Skeletal muscle satellite cell (primary cell): ENCODE measurements at regions not wholly inside any gene's neighbourhood (a gene's known extent, or its start where the extent isn't known, plus 50 kb on each side); places are given as distances from the start of the nearest gene placed in this dataset.
"Not testable (repeated sequence)": the region's sequence is repeated elsewhere in the genome, so short reads cannot be mapped to it uniquely, and the experiment has no call there.

Experiments
- H3K27me3 ChIP-seq: 2 replicates; pipeline ENCODE4 v1.7.0; 2013; ENCODE audit warnings: low read length; ENCODE audit not compliant: control insufficient read depth, insufficient read depth
- H3K36me3 ChIP-seq: 2 replicates; pipeline ENCODE4 v1.7.0; 2013; ENCODE audit warnings: mild to moderate bottlenecking, control low read depth, low read length; ENCODE audit not compliant: insufficient read depth
- H3K4me1 ChIP-seq: 2 replicates; pipeline ENCODE4 v1.7.0; 2013; ENCODE audit warnings: low read length; ENCODE audit not compliant: control insufficient read depth, insufficient read depth
- H3K4me2 ChIP-seq: 2 replicates; pipeline ENCODE4 v1.7.0; 2013; ENCODE audit warnings: mild to moderate bottlenecking, low read length
- H3K4me3 ChIP-seq: 2 replicates; pipeline ENCODE4 v1.7.0; 2013; ENCODE audit warnings: low read length
- H3K9ac ChIP-seq: 2 replicates; pipeline ENCODE4 v1.7.0; 2013; ENCODE audit warnings: mild to moderate bottlenecking, low read depth, low read length, moderate library complexity
- H3K9me3 ChIP-seq: replicated peaks from 2 replicates; pipeline ENCODE4 v1.7.0; 2013; ENCODE audit warnings: mild to moderate bottlenecking, control low read depth, low read length

- Histone ChIP-seq H3K4me3 (no peak overlapping the region), H3K27me3 (no peaks in the 10 kb centered on the region), H3K36me3 (no peaks in the 10 kb centered on the region), H3K4me2 (no peak overlapping the region), H3K4me1 (no peaks in the 10 kb centered on the region), H3K9ac (no peak overlapping the region), H3K9me3 (no peaks in the 10 kb centered on the region)
Measured at GRCh38 chr14:40053416-40053815, 621.2 kb upstream of the FBXO33 start.

- Histone ChIP-seq H3K27me3 (no peaks in the 10 kb centered on the region), H3K36me3 (no peaks in the 10 kb centered on the region), H3K9me3 (peaks cover 21% of the 10 kb centered on the region), H3K4me3 (no peak overlapping the region), H3K9ac (no peak overlapping the region), H3K4me2 (no peak overlapping the region), H3K4me1 (no peaks in the 10 kb centered on the region)
Measured at GRCh38 chr14:40028991-40029390, 596.8 kb upstream of the FBXO33 start.

GRCh38 chr14:40025101-40025500 is 592.9 kb upstream of the FBXO33 start:
- Histone ChIP-seq H3K9me3 (peaks cover 7% of the 10 kb centered on the region), H3K36me3 (no peaks in the 10 kb centered on the region), H3K4me1 (no peaks in the 10 kb centered on the region), H3K4me2 (no peak overlapping the region), H3K4me3 (no peak overlapping the region), H3K9ac (no peak overlapping the region), H3K27me3 (no peaks in the 10 kb centered on the region)

- Histone ChIP-seq H3K4me3 (no peak overlapping the region), H3K4me2 (no peak overlapping the region), H3K27me3 (no peaks in the 10 kb centered on the region), H3K9ac (no peak overlapping the region), H3K36me3 (no peaks in the 10 kb centered on the region), H3K4me1 (no peaks in the 10 kb centered on the region), H3K9me3 (peaks cover 5% of the 10 kb centered on the region)
Measured at GRCh38 chr14:40010961-40011360, 578.7 kb upstream of the FBXO33 start.

GRCh38 chr14:40009771-40010170 is 577.5 kb upstream of the FBXO33 start:
- H3K4me1 ChIP-seq: no peaks in the 10 kb centered on the region
- H3K9ac ChIP-seq: no peak overlapping the region
- no peaks in the 10 kb centered on the region for H3K36me3 ChIP-seq
- H3K27me3 ChIP-seq: no peaks in the 10 kb centered on the region
- H3K9me3 ChIP-seq: peaks cover 5% of the 10 kb centered on the region
- no peak overlapping the region for H3K4me3 ChIP-seq
- no peak overlapping the region for H3K4me2 ChIP-seq

- not testable (repeated sequence) for H3K4me1 ChIP-seq, H3K9ac ChIP-seq, H3K4me2 ChIP-seq, H3K36me3 ChIP-seq, H3K4me3 ChIP-seq, H3K9me3 ChIP-seq, H3K27me3 ChIP-seq
Measured at GRCh38 chr14:40008345-40008744, 576.1 kb upstream of the FBXO33 start.

GRCh38 chr14:40004871-40005500 is 572.8 kb upstream of the FBXO33 start:
- no peak overlapping the region for H3K4me3 ChIP-seq
- no peaks in the 10 kb centered on the region for H3K27me3 ChIP-seq
- no peak overlapping the region for H3K9ac ChIP-seq
- no peaks in the 10 kb centered on the region for H3K4me1 ChIP-seq
- no peaks in the 10 kb centered on the region for H3K36me3 ChIP-seq
- H3K4me2 ChIP-seq: no peak overlapping the region
- peaks cover 6% of the 10 kb centered on the region for H3K9me3 ChIP-seq

GRCh38 chr14:40003773-40004172 is 571.5 kb upstream of the FBXO33 start:
- Histone ChIP-seq H3K9ac (no peak overlapping the region), H3K9me3 (peaks cover 6% of the 10 kb centered on the region), H3K4me3 (no peak overlapping the region), H3K4me1 (no peaks in the 10 kb centered on the region), H3K4me2 (no peak overlapping the region), H3K27me3 (no peaks in the 10 kb centered on the region), H3K36me3 (no peaks in the 10 kb centered on the region)

GRCh38 chr14:39998854-39999253 is 566.6 kb upstream of the FBXO33 start:
- Histone ChIP-seq H3K4me3 (no peak overlapping the region), H3K27me3 (no peaks in the 10 kb centered on the region), H3K36me3 (no peaks in the 10 kb centered on the region), H3K9ac (no peak overlapping the region), H3K4me1 (no peaks in the 10 kb centered on the region), H3K9me3 (peaks cover 9% of the 10 kb centered on the region), H3K4me2 (no peak overlapping the region)

GRCh38 chr14:39998114-39998513 is 565.9 kb upstream of the FBXO33 start:
- H3K9ac ChIP-seq: no peak overlapping the region
- no peaks in the 10 kb centered on the region for H3K36me3 ChIP-seq
- H3K9me3 ChIP-seq: peaks cover 9% of the 10 kb centered on the region
- no peak overlapping the region for H3K4me3 ChIP-seq
- H3K27me3 ChIP-seq: no peaks in the 10 kb centered on the region
- H3K4me2 ChIP-seq: no peak overlapping the region
- H3K4me1 ChIP-seq: no peaks in the 10 kb centered on the region

GRCh38 chr14:39991041-39991440 is 558.8 kb upstream of the FBXO33 start:
- Histone ChIP-seq H3K9me3 (peaks cover under 1% of the 10 kb centered on the region), H3K27me3 (no peaks in the 10 kb centered on the region), H3K36me3 (no peaks in the 10 kb centered on the region), H3K4me1 (no peaks in the 10 kb centered on the region), H3K4me3 (no peak overlapping the region), H3K9ac (no peak overlapping the region), H3K4me2 (no peak overlapping the region)

- H3K4me3 ChIP-seq: no peak overlapping the region
- no peaks in the 10 kb centered on the region for H3K4me1 ChIP-seq
- no peaks in the 10 kb centered on the region for H3K9me3 ChIP-seq
- no peaks in the 10 kb centered on the region for H3K27me3 ChIP-seq
- H3K9ac ChIP-seq: no peak overlapping the region
- H3K36me3 ChIP-seq: no peaks in the 10 kb centered on the region
- no peak overlapping the region for H3K4me2 ChIP-seq
Measured at GRCh38 chr14:39988939-39989338, 556.7 kb upstream of the FBXO33 start.
